HCT116 (cell line): ENCODE measurements at regions not wholly inside any gene's neighbourhood (a gene's known extent, or its start where the extent isn't known, plus 50 kb on each side); places are given as distances from the start of the nearest gene placed in this dataset.

Source experiments
- ATAC-seq: fragments of 200-7000 bp; cut with Tn5 transposase; 2 replicates; pipeline ENCODE4 v1.9.1; 2020; ENCODE audit warnings: mild to moderate bottlenecking, moderate library complexity
- BruUV-seq: library from RNA; stranded (reverse); fragments of 400-500 nt; replicated peaks from 2 replicates; lab custom pipeline; 2021; lab: Mats Ljungman, UMichigan
- CTCF ChIA-PET: fragments of 300-600 bp; sonication (Branson Sonifier 250); formaldehyde crosslinking; loops from one replicate; lab custom pipeline; 2021; ENCODE audit warnings: antibody characterized with exemption; lab: Charles Lee
- POLR2A ChIA-PET: fragments of 300-600, 350-600 bp; sonication (Branson Sonifier 250); formaldehyde crosslinking; loops from one replicate; lab custom pipeline; 2021; ENCODE audit warnings: antibody characterized with exemption; lab: Charles Lee
- RAD21 ChIA-PET, 2 experiments: fragments of 300-600 bp; sonication (Branson Sonifier 250); formaldehyde crosslinking; loops; one replicate each; lab custom pipeline; 2023; ENCODE audit warnings: low total read pairs in 2 of 2; ENCODE audit not compliant: uncharacterized antibody in 2 of 2, unreplicated experiment in 2 of 2, low non-redundant PET in 1 of 2; lab: Charles Lee
- DNase-seq: peaks from one replicate; pipeline ENCODE4 v3.0.0-alpha.2; 2010; ENCODE audit warnings: low read depth, low spot score
- H2AFZ ChIP-seq: fragments of 200-600 bp; shearing (Covaris generic), sonication (generic); 2 replicates; pipeline ENCODE4 v1.6.1; 2017; ENCODE audit warnings: low read depth, mixed run types, mixed read lengths, antibody characterized with exemption, low read length; ENCODE audit not compliant: poor library complexity, severe bottlenecking
- H3K27ac ChIP-seq: 2 replicates; pipeline ENCODE4 v1.5.1; 2012; ENCODE audit warnings: low read depth, low read length
- H3K27me3 ChIP-seq: fragments of 200-600 bp; sonication (generic); 2 replicates; pipeline ENCODE4 v1.6.1; 2016; ENCODE audit warnings: mixed run types, low read length, mixed read lengths; ENCODE audit not compliant: insufficient read depth
- H3K36me3 ChIP-seq, 2 experiments: fragments of 200-500 bp in 1 of 2; fragments of 200-600 bp in 1 of 2; sonication (Bioruptor generic) in 1 of 2; sonication (generic) in 1 of 2; 2 replicates each; pipeline versions ENCODE4 v1.5.1 to v1.6.1; 2014 to 2016; ENCODE audit warnings: low read length in 2 of 2, inconsistent platforms in 1 of 2, mixed read lengths in 1 of 2, mixed run types in 1 of 2; ENCODE audit not compliant: insufficient read depth in 2 of 2, control insufficient read depth in 1 of 2
- H3K4me1 ChIP-seq, 2 experiments: fragments of 200-600 bp in 1 of 2; sonication (generic) in 1 of 2; 2 replicates each; pipeline versions ENCODE4 v1.5.1 to v1.6.1; 2012 to 2017; ENCODE audit warnings: low read length in 2 of 2, inconsistent platforms in 1 of 2, mild to moderate bottlenecking in 1 of 2, mixed read lengths in 1 of 2, mixed run types in 1 of 2, moderate library complexity in 1 of 2; ENCODE audit not compliant: insufficient read depth in 2 of 2, control insufficient read depth in 1 of 2
- H3K4me2 ChIP-seq: fragments of 200-600 bp; sonication (generic); 2 replicates; pipeline ENCODE4 v1.6.1; 2017; ENCODE audit warnings: mixed run types, low read length, mixed read lengths
- H3K4me3 ChIP-seq, 2 experiments: fragments of 200-600 bp in 1 of 2; sonication (generic) in 1 of 2; replicated peaks in 1 of 2; 2 replicates each; pipeline ENCODE4 v1.5.1; 2011 to 2016; ENCODE audit warnings: low read length in 2 of 2, control low read depth in 1 of 2, low read depth in 1 of 2, mild to moderate bottlenecking in 1 of 2, mixed read lengths in 1 of 2, mixed run types in 1 of 2
- H3K79me2 ChIP-seq: fragments of 200-600 bp; sonication (generic); 2 replicates; pipeline ENCODE4 v1.6.1; 2017; ENCODE audit warnings: mild to moderate bottlenecking, mixed run types, low read length, moderate library complexity, mixed read lengths; ENCODE audit not compliant: insufficient read depth
- H3K9ac ChIP-seq: fragments of 200-600 bp; sonication (generic); 2 replicates; pipeline ENCODE4 v1.6.1; 2016; ENCODE audit warnings: low read length, mixed read lengths
- H3K9me2 ChIP-seq: fragments of 200-600 bp; sonication (generic), shearing (Covaris generic); 2 replicates; pipeline ENCODE4 v1.6.1; 2017; ENCODE audit warnings: mixed run types, mild to moderate bottlenecking, moderate library complexity; ENCODE audit not compliant: insufficient read depth
- H3K9me3 ChIP-seq, 2 experiments: fragments of 200-500 bp in 1 of 2; fragments of 200-600 bp in 1 of 2; sonication (Bioruptor generic) in 1 of 2; sonication (generic) in 1 of 2; 2 replicates each; pipeline ENCODE4 v1.6.1; 2014 to 2017; ENCODE audit warnings: low read length in 2 of 2, mixed read lengths in 2 of 2, inconsistent platforms in 1 of 2, low read depth in 1 of 2, mild to moderate bottlenecking in 1 of 2, mixed run types in 1 of 2, moderate library complexity in 1 of 2; ENCODE audit not compliant: control insufficient read depth in 1 of 2, insufficient read depth in 1 of 2
- H4K20me1 ChIP-seq: fragments of 200-600 bp; sonication (generic), shearing (Covaris generic); 2 replicates; pipeline ENCODE4 v1.6.1; 2017; ENCODE audit warnings: mixed run types, mild to moderate bottlenecking, moderate library complexity; ENCODE audit not compliant: insufficient read depth
- CEBPB ChIP-seq: IDR thresholded peaks from 2 replicates; pipeline ENCODE4 v1.6.1; 2012; ENCODE audit warnings: low read depth
- EGR1 ChIP-seq: IDR thresholded peaks from 2 replicates; pipeline ENCODE4 v1.6.1; 2012; ENCODE audit warnings: low read depth
- EZH2phosphoT487 ChIP-seq: fragments of 200-600 bp; IDR thresholded peaks from 2 replicates; pipeline ENCODE4 v1.6.1; 2018; ENCODE audit warnings: antibody characterized with exemption, borderline replicate concordance
- POLR2A ChIP-seq: IDR thresholded peaks from 2 replicates; pipeline ENCODE4 v1.7.0; 2011; ENCODE audit warnings: borderline replicate concordance; ENCODE audit not compliant: insufficient read depth, insufficient read length; ENCODE audit errors: extremely low read depth
- POLR2AphosphoS5 ChIP-seq: IDR thresholded peaks from 2 replicates; pipeline ENCODE4 v1.6.1; 2011; ENCODE audit warnings: mild to moderate bottlenecking, low read depth, low read length, moderate library complexity
- RAD21 ChIP-seq: IDR thresholded peaks from 2 replicates; pipeline ENCODE4 v1.6.1; 2012; ENCODE audit warnings: low read depth, mild to moderate bottlenecking
- SP1 ChIP-seq: IDR thresholded peaks from 2 replicates; pipeline ENCODE4 v1.6.1; 2012; ENCODE audit warnings: low read depth
- SRF ChIP-seq: IDR thresholded peaks from 2 replicates; pipeline ENCODE4 v1.6.1; 2012; ENCODE audit warnings: low read depth
- ZFX ChIP-seq: fragments of 450-650 bp; IDR thresholded peaks from 2 replicates; pipeline ENCODE4 v1.6.1; 2017
- intact Hi-C: fragments of 100-400 bp; cut with micrococcal nuclease; formaldehyde crosslinking; loops from 2 replicates; pipeline ENCODE4 v1.10.0; 2022
- TF ChIP-seq, protein P1 (sequence below): IDR thresholded peaks from 2 replicates; pipeline ENCODE4 v1.6.1; 2011; ENCODE audit warnings: mild to moderate bottlenecking, low read length, moderate library complexity; ENCODE audit not compliant: insufficient replicate concordance; ENCODE audit errors: extremely low read depth
- TF ChIP-seq, protein P2 (sequence below): IDR thresholded peaks from 2 replicates; pipeline ENCODE4 v1.6.1; 2012; ENCODE audit warnings: low read depth

DNA sequence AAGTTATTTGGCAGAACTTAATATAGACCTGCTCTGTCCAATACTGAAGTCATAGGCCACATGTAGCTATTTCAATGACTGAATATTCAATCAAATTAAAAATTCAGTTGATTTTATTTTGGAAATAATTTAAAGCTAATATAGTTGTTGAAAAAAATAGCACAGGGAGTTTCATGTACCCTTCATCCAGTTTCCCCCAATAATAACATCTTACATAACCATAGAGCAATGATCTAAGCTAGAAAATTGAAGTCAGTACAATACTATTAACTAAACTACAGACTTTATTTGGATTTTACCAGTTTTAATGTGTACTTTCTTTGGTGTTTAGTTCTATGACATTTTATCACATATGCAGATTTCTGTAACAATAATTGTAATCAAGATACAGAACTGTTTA, 212.2 kb upstream of the HDDC2 start:
- no peak for ATAC-seq
- Histone ChIP-seq H3K9ac (no peak overlapping the region), H3K4me1 (no peaks in the 10 kb centered on the region), H4K20me1 (no peaks in the 10 kb centered on the region), H3K4me3 (no peak overlapping the region), H3K9me2 (no peaks in the 10 kb centered on the region), H3K4me2 (no peak overlapping the region), H3K27me3 (peaks cover 14% of the 10 kb centered on the region), H3K36me3 (no peaks in the 10 kb centered on the region), H3K79me2 (no peaks in the 10 kb centered on the region), H3K27ac (no peak overlapping the region), H3K9me3 (no peaks in the 10 kb centered on the region), H2AFZ (no peak overlapping the region)
- ChIA-PET CTCF (interaction anchor here (1.5 kb wide), 1 partner anchor 239 kb away, joined by 6 read pairs; no protein-coding TSS in a partner anchor), POLR2A (no interaction called here), RAD21 (interaction anchor here in 1 of 2 experiments (0.7 kb wide), 1 partner anchor 54 kb away, joined by 3 read pairs; no protein-coding TSS in a partner anchor)
- DNase-seq, result no peak
- no TSS peak for BruUV-seq
- TF ChIP-seq EZH2phosphoT487 (no peak), SRF (no peak), SP1 (no peak), CEBPB (no peak), POLR2AphosphoS5 (no peak), RAD21 (no peak), EGR1 (no peak), ZFX (no peak), POLR2A (no peak)
- TF ChIP-seq, protein P1, sequence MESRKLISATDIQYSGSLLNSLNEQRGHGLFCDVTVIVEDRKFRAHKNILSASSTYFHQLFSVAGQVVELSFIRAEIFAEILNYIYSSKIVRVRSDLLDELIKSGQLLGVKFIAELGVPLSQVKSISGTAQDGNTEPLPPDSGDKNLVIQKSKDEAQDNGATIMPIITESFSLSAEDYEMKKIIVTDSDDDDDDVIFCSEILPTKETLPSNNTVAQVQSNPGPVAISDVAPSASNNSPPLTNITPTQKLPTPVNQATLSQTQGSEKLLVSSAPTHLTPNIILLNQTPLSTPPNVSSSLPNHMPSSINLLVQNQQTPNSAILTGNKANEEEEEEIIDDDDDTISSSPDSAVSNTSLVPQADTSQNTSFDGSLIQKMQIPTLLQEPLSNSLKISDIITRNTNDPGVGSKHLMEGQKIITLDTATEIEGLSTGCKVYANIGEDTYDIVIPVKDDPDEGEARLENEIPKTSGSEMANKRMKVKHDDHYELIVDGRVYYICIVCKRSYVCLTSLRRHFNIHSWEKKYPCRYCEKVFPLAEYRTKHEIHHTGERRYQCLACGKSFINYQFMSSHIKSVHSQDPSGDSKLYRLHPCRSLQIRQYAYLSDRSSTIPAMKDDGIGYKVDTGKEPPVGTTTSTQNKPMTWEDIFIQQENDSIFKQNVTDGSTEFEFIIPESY, result no peak
- TF ChIP-seq, protein P2, sequence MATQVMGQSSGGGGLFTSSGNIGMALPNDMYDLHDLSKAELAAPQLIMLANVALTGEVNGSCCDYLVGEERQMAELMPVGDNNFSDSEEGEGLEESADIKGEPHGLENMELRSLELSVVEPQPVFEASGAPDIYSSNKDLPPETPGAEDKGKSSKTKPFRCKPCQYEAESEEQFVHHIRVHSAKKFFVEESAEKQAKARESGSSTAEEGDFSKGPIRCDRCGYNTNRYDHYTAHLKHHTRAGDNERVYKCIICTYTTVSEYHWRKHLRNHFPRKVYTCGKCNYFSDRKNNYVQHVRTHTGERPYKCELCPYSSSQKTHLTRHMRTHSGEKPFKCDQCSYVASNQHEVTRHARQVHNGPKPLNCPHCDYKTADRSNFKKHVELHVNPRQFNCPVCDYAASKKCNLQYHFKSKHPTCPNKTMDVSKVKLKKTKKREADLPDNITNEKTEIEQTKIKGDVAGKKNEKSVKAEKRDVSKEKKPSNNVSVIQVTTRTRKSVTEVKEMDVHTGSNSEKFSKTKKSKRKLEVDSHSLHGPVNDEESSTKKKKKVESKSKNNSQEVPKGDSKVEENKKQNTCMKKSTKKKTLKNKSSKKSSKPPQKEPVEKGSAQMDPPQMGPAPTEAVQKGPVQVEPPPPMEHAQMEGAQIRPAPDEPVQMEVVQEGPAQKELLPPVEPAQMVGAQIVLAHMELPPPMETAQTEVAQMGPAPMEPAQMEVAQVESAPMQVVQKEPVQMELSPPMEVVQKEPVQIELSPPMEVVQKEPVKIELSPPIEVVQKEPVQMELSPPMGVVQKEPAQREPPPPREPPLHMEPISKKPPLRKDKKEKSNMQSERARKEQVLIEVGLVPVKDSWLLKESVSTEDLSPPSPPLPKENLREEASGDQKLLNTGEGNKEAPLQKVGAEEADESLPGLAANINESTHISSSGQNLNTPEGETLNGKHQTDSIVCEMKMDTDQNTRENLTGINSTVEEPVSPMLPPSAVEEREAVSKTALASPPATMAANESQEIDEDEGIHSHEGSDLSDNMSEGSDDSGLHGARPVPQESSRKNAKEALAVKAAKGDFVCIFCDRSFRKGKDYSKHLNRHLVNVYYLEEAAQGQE, result no peak
- intact Hi-C loops, result no loop called here
